ENCODE measurements at regions not wholly inside any gene's neighbourhood (a gene's known extent, or its start where the extent isn't known, plus 50 kb on each side); places are given as distances from the start of the nearest gene placed in this dataset.

DNA sequence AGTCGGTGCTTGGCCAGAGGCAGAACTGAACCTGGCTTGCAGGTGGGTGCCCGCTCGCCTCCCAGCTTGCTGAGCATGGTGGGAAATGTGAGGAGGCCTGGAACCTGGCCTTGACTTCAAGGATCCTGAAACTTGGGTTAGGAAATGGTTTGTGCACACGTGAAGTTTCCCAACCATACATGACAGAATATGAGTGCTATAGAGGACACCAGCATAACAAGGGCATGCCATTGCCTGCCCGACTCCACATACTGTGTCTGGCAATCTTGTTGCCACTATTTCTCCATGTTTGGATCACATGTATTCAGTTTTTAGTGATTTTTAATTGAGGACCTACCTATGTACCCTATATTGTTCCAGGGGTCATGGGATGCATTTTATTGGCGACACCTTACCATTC is 177.6 kb upstream of the ANKRD55 start:
- Histone ChIP-seq H3K27me3 (no peaks in the 10 kb centered on the region), H3K27ac (no peak overlapping the region), H3K4me3 (no peak overlapping the region), H3K9me3 (no peaks in the 10 kb centered on the region), H3K36me3 (no peaks in the 10 kb centered on the region), H3K4me1 (peaks cover 0 to 4% of the 10 kb centered on the region in 2 donors)
- in situ Hi-C loops (cut with MboI; ENCODE audit: low sequenced_read_pairs in 4 of 4) (no loop called here), intact Hi-C loops (cut with DNase I; ENCODE audit: low total_unique reads) (no loop called here)
- no peak for DNase-seq
- no peak for ATAC-seq
- TF ChIP-seq POLR2A (IDR thresholded peaks at IDR 0.05) = no peak
- TF ChIP-seq, protein P1, sequence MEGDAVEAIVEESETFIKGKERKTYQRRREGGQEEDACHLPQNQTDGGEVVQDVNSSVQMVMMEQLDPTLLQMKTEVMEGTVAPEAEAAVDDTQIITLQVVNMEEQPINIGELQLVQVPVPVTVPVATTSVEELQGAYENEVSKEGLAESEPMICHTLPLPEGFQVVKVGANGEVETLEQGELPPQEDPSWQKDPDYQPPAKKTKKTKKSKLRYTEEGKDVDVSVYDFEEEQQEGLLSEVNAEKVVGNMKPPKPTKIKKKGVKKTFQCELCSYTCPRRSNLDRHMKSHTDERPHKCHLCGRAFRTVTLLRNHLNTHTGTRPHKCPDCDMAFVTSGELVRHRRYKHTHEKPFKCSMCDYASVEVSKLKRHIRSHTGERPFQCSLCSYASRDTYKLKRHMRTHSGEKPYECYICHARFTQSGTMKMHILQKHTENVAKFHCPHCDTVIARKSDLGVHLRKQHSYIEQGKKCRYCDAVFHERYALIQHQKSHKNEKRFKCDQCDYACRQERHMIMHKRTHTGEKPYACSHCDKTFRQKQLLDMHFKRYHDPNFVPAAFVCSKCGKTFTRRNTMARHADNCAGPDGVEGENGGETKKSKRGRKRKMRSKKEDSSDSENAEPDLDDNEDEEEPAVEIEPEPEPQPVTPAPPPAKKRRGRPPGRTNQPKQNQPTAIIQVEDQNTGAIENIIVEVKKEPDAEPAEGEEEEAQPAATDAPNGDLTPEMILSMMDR (IDR thresholded peaks at IDR 0.05 in 4 of 5, conservative IDR thresholded peaks at IDR 0.05 in 1 of 5) = no peak

- intact Hi-C loops (cut with DNase I; ENCODE audit: low total_unique reads) = no loop called here
- no peaks in the 10 kb centered on the region for H3K27me3 ChIP-seq
- in situ Hi-C loops (cut with MboI; ENCODE audit: low sequenced_read_pairs in 4 of 4) = no loop called here
- H3K36me3 ChIP-seq = no peaks in the 10 kb centered on the region
- H3K27ac ChIP-seq = no peak overlapping the region
- H3K4me3 ChIP-seq = no peak overlapping the region
- DNase-seq (peak; percentile 5 to 21), ATAC-seq (peak; percentile 75 to 77)
- H3K4me1 ChIP-seq = peaks cover 0 to 4% of the 10 kb centered on the region in 2 donors
- TF ChIP-seq POLR2A (IDR thresholded peaks at IDR 0.05) = no peak
- TF ChIP-seq, protein P1 (IDR thresholded peaks at IDR 0.05 in 4 of 5, conservative IDR thresholded peaks at IDR 0.05 in 1 of 5) = no peak
- H3K9me3 ChIP-seq = no peaks in the 10 kb centered on the region
Observed at GRCh38 chr5:56409331-56410190, 176.4 kb upstream of the ANKRD55 start.

GRCh38 chr5:56406838-56407237 is 173.7 kb upstream of the ANKRD55 start:
- no peaks in the 10 kb centered on the region for H3K36me3 ChIP-seq
- TF ChIP-seq, protein P1 (IDR thresholded peaks at IDR 0.05 in 4 of 5, conservative IDR thresholded peaks at IDR 0.05 in 1 of 5) = no peak
- no peak for TF ChIP-seq POLR2A (IDR thresholded peaks at IDR 0.05)
- H3K27ac ChIP-seq = no peak overlapping the region
- no peak for DNase-seq
- H3K4me1 ChIP-seq = no peaks in the 10 kb centered on the region
- H3K4me3 ChIP-seq = no peak overlapping the region
- intact Hi-C loops (cut with DNase I; ENCODE audit: low total_unique reads) = no loop called here
- ATAC-seq = no peak
- in situ Hi-C loops (cut with MboI; ENCODE audit: low sequenced_read_pairs in 4 of 4) = no loop called here
- H3K27me3 ChIP-seq = peaks cover 0 to 4% (median 0%) of the 10 kb centered on the region in 3 donors
- H3K9me3 ChIP-seq = no peaks in the 10 kb centered on the region

- Histone ChIP-seq H3K9me3 (no peaks in the 10 kb centered on the region), H3K4me1 (no peaks in the 10 kb centered on the region), H3K27me3 (peaks cover 0 to 4% (median 0%) of the 10 kb centered on the region in 3 donors), H3K4me3 (no peak overlapping the region), H3K27ac (no peak overlapping the region), H3K36me3 (no peaks in the 10 kb centered on the region)
- DNase-seq (no peak), ATAC-seq (no peak)
- TF ChIP-seq, protein P1 (IDR thresholded peaks at IDR 0.05 in 4 of 5, conservative IDR thresholded peaks at IDR 0.05 in 1 of 5) = no peak
- no peak for TF ChIP-seq POLR2A (IDR thresholded peaks at IDR 0.05)
- intact Hi-C loops (cut with DNase I; ENCODE audit: low total_unique reads) (no loop called here), in situ Hi-C loops (cut with MboI; ENCODE audit: low sequenced_read_pairs in 4 of 4) (no loop called here)
Observed at GRCh38 chr5:56406221-56406620, 173.1 kb upstream of the ANKRD55 start.

Measured in gastrocnemius medialis (tissue), 4 donors.